Adipocyte (in vitro differentiated cells): ENCODE measurements at regions not wholly inside any gene's neighbourhood (a gene's known extent, or its start where the extent isn't known, plus 50 kb on each side); places are given as distances from the start of the nearest gene placed in this dataset.
A peak's percentile ranks its signal among the peaks of the same experiment; 100 is the strongest.

Source experiments
- DNase-seq: peaks from one replicate; pipeline ENCODE4 v3.0.0-alpha.2; 2015; ENCODE audit warnings: low read depth
- H3K27me3 ChIP-seq: replicated peaks from 2 replicates; pipeline ENCODE4 v1.7.0; 2013; ENCODE audit warnings: mild to moderate bottlenecking, low read length, moderate library complexity; ENCODE audit not compliant: control insufficient read depth, insufficient read depth
- H3K36me3 ChIP-seq: 2 replicates; pipeline ENCODE4 v1.7.0; 2013; ENCODE audit warnings: low read length, mild to moderate bottlenecking, moderate library complexity; ENCODE audit not compliant: control insufficient read depth, insufficient read depth, severe bottlenecking
- H3K4me1 ChIP-seq: 2 replicates; pipeline ENCODE4 v1.7.0; 2013; ENCODE audit warnings: mild to moderate bottlenecking, low read length, moderate library complexity; ENCODE audit not compliant: control insufficient read depth, insufficient read depth
- H3K4me3 ChIP-seq: 2 replicates; pipeline ENCODE4 v1.7.0; 2013; ENCODE audit warnings: mild to moderate bottlenecking, low read length, moderate library complexity
- H3K9ac ChIP-seq: 2 replicates; pipeline ENCODE4 v1.7.0; 2013; ENCODE audit warnings: mild to moderate bottlenecking, low read length, moderate library complexity
- H3K9me3 ChIP-seq: 2 replicates; pipeline ENCODE4 v1.7.0; 2013; ENCODE audit warnings: mild to moderate bottlenecking, low read length, moderate library complexity; ENCODE audit not compliant: control insufficient read depth

GRCh38 chr9:88697764-88698432, 162.9 kb downstream of the NXNL2 start:
- no peak overlapping the region for H3K4me3 ChIP-seq
- H3K9me3 ChIP-seq: peaks cover 15% of the 10 kb centered on the region
- DNase-seq: no peak
- H3K4me1 ChIP-seq: no peaks in the 10 kb centered on the region
- H3K36me3 ChIP-seq: no peaks in the 10 kb centered on the region
- H3K9ac ChIP-seq: no peak overlapping the region
- H3K27me3 ChIP-seq: no peaks in the 10 kb centered on the region

- Histone ChIP-seq H3K27me3 (no peaks in the 10 kb centered on the region), H3K4me1 (no peaks in the 10 kb centered on the region), H3K4me3 (no peak overlapping the region), H3K9ac (no peak overlapping the region), H3K36me3 (no peaks in the 10 kb centered on the region), H3K9me3 (peaks cover 3% of the 10 kb centered on the region)
- DNase-seq: no peak
Measured at GRCh38 chr9:88702985-88703384, 168.0 kb downstream of the NXNL2 start.

- Histone ChIP-seq H3K4me1 (no peaks in the 10 kb centered on the region), H3K36me3 (no peaks in the 10 kb centered on the region), H3K9ac (no peak overlapping the region), H3K4me3 (no peak overlapping the region), H3K9me3 (no peaks in the 10 kb centered on the region), H3K27me3 (no peaks in the 10 kb centered on the region)
- no peak for DNase-seq
Measured at GRCh38 chr9:88706193-88707113, 171.5 kb downstream of the NXNL2 start.

- H3K27me3 ChIP-seq: no peaks in the 10 kb centered on the region
- peaks cover 7% of the 10 kb centered on the region for H3K9me3 ChIP-seq
- H3K4me1 ChIP-seq: no peaks in the 10 kb centered on the region
- no peak overlapping the region for H3K4me3 ChIP-seq
- H3K9ac ChIP-seq: no peak overlapping the region
- no peaks in the 10 kb centered on the region for H3K36me3 ChIP-seq
- DNase-seq: peak; percentile 19
Measured at GRCh38 chr9:88710449-88710848, 175.5 kb downstream of the NXNL2 start.

- H3K27me3 ChIP-seq: no peaks in the 10 kb centered on the region
- H3K4me3 ChIP-seq: no peak overlapping the region
- H3K9ac ChIP-seq: no peak overlapping the region
- H3K9me3 ChIP-seq: peaks cover 9% of the 10 kb centered on the region
- no peak for DNase-seq
- H3K4me1 ChIP-seq: peaks cover 5% of the 10 kb centered on the region
- no peaks in the 10 kb centered on the region for H3K36me3 ChIP-seq
Measured at GRCh38 chr9:88711719-88712118, 176.7 kb downstream of the NXNL2 start.

GRCh38 chr9:88712484-88712883, 177.5 kb downstream of the NXNL2 start:
- no peak overlapping the region for H3K9ac ChIP-seq
- DNase-seq: no peak
- peaks cover 9% of the 10 kb centered on the region for H3K9me3 ChIP-seq
- peaks cover 9% of the 10 kb centered on the region for H3K4me1 ChIP-seq
- H3K4me3 ChIP-seq: no peak overlapping the region
- no peaks in the 10 kb centered on the region for H3K36me3 ChIP-seq
- no peaks in the 10 kb centered on the region for H3K27me3 ChIP-seq

DNA sequence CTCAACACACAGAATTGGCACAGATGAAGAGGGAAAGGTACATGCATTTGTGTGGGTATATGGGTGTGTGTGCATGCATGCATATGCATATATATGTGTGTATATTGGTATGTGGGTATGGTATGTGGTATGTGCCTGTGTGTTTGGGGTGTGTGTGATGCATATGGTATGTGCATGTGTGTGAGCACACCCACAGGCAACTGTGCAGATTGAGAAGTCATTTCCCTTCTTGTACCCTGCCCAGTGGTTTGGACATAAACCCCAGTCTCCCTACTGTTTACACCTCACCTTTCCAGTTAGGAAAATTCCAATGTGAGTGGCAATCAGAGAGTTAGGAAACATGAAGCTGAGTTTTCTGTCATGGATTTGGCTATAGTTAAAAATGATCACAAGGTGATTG, 178.0 kb downstream of the NXNL2 start:
- Histone ChIP-seq H3K27me3 (no peaks in the 10 kb centered on the region), H3K4me3 (no peak overlapping the region), H3K4me1 (peaks cover 9% of the 10 kb centered on the region), H3K36me3 (no peaks in the 10 kb centered on the region), H3K9me3 (peaks cover 9% of the 10 kb centered on the region), H3K9ac (no peak overlapping the region)
- DNase-seq: no peak

- Histone ChIP-seq H3K27me3 (no peaks in the 10 kb centered on the region), H3K4me1 (peaks cover 9% of the 10 kb centered on the region), H3K4me3 (no peak overlapping the region), H3K9me3 (peaks cover 9% of the 10 kb centered on the region), H3K36me3 (no peaks in the 10 kb centered on the region), H3K9ac (no peak overlapping the region)
- DNase-seq: no peak
Measured at GRCh38 chr9:88716596-88717290, 181.8 kb downstream of the NXNL2 start.

DNA sequence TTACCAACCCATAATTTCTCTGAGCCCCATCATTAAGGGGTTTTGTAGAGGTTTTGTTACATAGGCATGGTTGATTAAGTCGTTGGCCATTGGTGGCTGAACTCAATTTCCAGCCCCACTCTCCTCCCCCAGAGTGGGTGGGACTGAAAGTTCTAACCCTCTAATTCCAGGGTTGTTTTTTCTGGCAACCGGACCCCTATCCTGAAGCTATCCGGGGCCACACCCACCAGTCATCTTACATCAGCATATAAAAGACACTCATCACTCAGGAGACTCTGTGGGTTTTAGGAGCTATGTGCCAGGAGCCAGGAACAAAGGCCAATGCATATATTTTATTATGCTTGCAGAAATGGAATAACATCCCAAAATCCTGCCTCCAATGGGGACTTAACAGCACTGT, 186.0 kb downstream of the NXNL2 start:
- Histone ChIP-seq H3K4me3 (no peak overlapping the region), H3K4me1 (peaks cover 9% of the 10 kb centered on the region), H3K36me3 (no peaks in the 10 kb centered on the region), H3K27me3 (no peaks in the 10 kb centered on the region), H3K9ac (no peak overlapping the region), H3K9me3 (no peaks in the 10 kb centered on the region)
- no peak for DNase-seq

DNA sequence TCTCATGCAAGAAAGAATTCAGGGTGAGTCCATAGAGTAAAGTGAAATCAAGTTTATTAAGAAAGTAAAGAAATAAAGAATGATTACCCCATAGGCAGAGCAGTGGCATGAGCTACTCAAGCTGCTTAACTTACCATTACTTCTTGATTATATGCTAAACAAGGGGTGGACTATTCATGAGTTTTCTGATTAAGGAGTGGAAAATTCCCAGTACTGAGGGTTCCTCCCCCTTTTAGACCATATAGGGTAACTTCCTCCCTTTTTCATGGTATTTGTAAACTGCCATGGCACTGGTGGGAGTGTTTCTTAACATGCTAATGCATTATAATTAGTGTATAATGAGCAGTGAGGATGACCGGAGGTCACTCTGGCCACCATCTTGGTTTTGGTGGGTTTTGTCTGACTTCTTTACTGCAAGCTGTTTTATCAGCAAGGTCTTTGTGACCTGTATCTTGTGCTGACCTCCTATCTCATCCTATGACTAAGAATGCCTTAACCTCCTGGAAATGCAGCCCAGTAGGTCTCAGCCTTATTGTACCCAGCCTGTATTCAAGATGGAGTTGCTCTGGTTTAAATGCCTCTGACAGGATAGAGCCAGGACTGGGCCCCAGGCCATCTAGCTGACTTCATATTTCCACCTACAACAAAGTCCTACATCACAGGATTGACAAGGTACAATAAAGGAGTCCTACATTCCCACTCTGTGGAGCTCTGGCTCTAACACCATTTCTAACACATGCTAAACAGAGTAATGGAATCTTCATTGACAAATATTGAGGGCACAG, 186.7 kb downstream of the NXNL2 start:
- Histone ChIP-seq H3K36me3 (no peaks in the 10 kb centered on the region), H3K9ac (no peak overlapping the region), H3K27me3 (no peaks in the 10 kb centered on the region), H3K4me1 (peaks cover 5% of the 10 kb centered on the region), H3K9me3 (no peaks in the 10 kb centered on the region), H3K4me3 (no peak overlapping the region)
- no peak for DNase-seq
